SK-N-SH treated with all-trans-retinoic acid at 6 μM for 48 hours (cell line): ENCODE measurements at regions not wholly inside any gene's neighbourhood (a gene's known extent, or its start where the extent isn't known, plus 50 kb on each side); places are given as distances from the start of the nearest gene placed in this dataset.

ENCODE experiments used
- ARNTL ChIP-seq: fragments of 450-650 bp; formaldehyde crosslinking; IDR thresholded peaks from 2 replicates; pipeline ENCODE4 v1.5.0; 2020; ENCODE audit warnings: low read depth, mild to moderate bottlenecking, moderate library complexity, borderline replicate concordance
- ZFP3 ChIP-seq: fragments of 250-450 bp; sonication (Bioruptor Pico); IDR thresholded peaks from 2 replicates; pipeline ENCODE4 v1.5.0; 2020; ENCODE audit warnings: mild to moderate bottlenecking, moderate library complexity
- ZFP30 ChIP-seq: fragments of 450-650 bp; formaldehyde crosslinking; IDR thresholded peaks from 2 replicates; pipeline ENCODE4 v1.5.0; 2022; ENCODE audit warnings: mild to moderate bottlenecking, moderate library complexity

GRCh38 chr11:64436000-64436399, 77.0 kb downstream of the RPS6KA4 start:
- TF ChIP-seq ZFP30 (CRISPR knock-in tag) (no peak), ARNTL (no peak), ZFP3 (CRISPR knock-in tag) (no peak)
